ENCODE measurements at regions not wholly inside any gene's neighbourhood (a gene's known extent, or its start where the extent isn't known, plus 50 kb on each side); places are given as distances from the start of the nearest gene placed in this dataset.
"Not testable (repeated sequence)": the region's sequence is repeated elsewhere in the genome, so short reads cannot be mapped to it uniquely, and the experiment has no call there.

DNA sequence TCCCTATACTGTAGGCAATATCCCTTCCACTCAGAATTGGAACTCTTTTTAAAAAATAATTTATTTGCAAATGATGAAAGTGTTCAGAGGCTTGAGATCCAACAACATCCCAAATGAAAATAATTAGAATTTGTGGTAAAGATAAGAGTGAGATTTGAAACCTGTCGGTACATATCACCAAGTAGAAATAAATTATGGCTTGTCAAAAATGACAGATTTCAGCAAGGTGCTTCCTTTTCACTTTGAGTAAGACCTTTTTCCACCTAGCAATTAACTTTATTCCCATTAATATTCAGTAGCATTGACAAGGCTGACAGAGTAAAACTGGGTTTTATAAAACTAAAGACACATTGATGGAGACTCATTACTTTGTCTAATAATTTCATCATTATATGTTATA, 107.7 kb upstream of the PRKD1 start:
- ATAC-seq (no peak), DNase-seq (no peak)
- no peak overlapping the region for H3K4me3 Mint-ChIP-seq
- no peaks in the 10 kb centered on the region for H3K27me3 Mint-ChIP-seq
- no peaks in the 10 kb centered on the region for H3K4me1 Mint-ChIP-seq
- peaks cover 7 to 24% of the 10 kb centered on the region in 2 donors for H3K9me3 Mint-ChIP-seq
- H3K27ac Mint-ChIP-seq, result no peak overlapping the region

DNA sequence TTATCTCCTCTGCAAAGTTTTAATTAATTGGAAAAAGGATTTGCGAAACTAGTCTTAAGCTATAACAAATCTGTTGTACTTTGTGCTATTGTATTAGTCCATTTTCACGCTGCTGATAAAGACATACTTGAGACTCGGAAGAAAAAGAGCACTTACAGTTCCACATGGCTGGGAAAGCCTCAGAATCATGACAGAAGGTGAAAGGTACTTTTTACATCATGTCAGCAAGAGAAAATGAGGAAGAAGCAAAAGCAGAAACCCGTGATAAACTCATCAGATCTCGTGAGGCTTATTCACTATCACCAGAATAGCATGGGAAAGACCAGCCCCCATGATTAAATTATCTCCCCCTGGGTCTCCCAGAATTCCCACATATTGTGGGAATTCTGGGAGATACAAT, 118.1 kb upstream of the PRKD1 start:
- DNase-seq (no peak), ATAC-seq (no peak)
- Mint-ChIP-seq H3K4me3 (no peak overlapping the region), H3K27me3 (peaks cover 6% of the 10 kb centered on the region), H3K9me3 (peaks cover 12 to 25% of the 10 kb centered on the region in 2 donors), H3K27ac (no peak overlapping the region), H3K4me1 (no peaks in the 10 kb centered on the region)

DNA sequence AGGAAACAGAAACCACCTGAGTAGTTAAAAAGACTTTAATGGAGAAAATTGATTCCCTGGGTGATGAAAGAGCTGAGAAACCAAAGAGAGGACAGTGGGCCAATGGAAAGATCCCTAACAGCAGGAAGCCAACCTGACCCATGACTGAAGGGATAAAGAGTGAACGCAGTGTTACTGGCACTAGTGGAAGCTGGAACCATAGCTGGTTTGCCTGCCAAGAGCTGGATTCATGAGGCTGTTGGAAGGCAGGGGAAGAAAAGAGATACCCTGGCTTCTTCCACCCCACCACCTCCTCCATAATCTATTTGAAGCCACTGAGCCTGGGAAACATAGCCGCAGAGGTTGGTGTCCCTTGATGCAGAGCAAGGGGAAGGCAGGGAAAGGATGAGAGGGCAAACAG, 125.5 kb upstream of the PRKD1 start:
- Mint-ChIP-seq H3K27me3 (peaks cover 6% of the 10 kb centered on the region), H3K27ac (no peak overlapping the region), H3K9me3 (peaks cover 4 to 15% of the 10 kb centered on the region in 2 donors), H3K4me1 (no peaks in the 10 kb centered on the region), H3K4me3 (no peak overlapping the region)
- ATAC-seq (no peak), DNase-seq (no peak)

DNA sequence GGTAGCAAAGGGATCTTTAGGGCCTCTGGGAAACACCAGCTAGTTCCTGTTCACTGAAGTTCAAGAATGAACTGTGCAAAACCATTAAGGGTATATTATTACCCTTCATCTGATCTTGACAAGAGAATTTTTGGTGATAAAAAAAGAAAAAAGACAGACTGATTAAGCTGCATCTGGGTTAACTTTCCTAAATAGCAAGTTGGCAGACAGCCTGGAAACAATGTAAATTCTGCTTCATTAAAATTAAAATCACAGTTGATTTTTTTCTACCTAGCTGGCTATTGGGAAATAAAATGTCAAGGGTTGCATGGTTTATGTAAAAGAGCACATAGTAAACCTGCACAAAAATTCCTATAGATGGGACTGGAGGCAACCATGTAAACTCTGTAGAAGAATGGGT, 126.6 kb upstream of the PRKD1 start:
- H3K4me3 Mint-ChIP-seq, result no peak overlapping the region
- no peak overlapping the region for H3K27ac Mint-ChIP-seq
- peaks cover 4 to 14% of the 10 kb centered on the region in 2 donors for H3K9me3 Mint-ChIP-seq
- peaks cover 6% of the 10 kb centered on the region for H3K27me3 Mint-ChIP-seq
- DNase-seq, result no peak
- no peak for ATAC-seq
- no peaks in the 10 kb centered on the region for H3K4me1 Mint-ChIP-seq

DNA sequence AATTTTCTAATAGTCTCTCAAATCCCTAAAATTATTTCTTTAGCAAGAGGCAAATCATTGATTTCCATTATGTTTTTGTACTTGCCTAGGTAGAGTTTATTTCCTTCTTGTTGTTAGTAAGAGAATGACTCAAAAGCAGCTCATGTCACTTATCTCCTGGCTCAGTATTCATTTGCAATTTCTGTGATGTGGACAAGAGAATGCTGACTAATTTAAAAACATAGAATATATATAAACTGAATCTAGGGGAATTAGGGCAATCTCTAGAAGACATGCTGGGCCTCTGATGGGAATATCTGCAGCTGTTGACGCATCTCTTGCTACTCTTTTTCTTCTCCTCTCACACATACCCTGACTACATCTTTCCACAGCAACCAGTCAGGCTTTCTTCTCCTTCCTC, 130.8 kb upstream of the PRKD1 start:
- H3K4me3 Mint-ChIP-seq, result no peak overlapping the region
- no peak overlapping the region for H3K27ac Mint-ChIP-seq
- no peak for DNase-seq
- no peak for ATAC-seq
- no peaks in the 10 kb centered on the region for H3K4me1 Mint-ChIP-seq
- H3K9me3 Mint-ChIP-seq, result peaks cover 0 to 6% of the 10 kb centered on the region in 2 donors
- H3K27me3 Mint-ChIP-seq, result no peaks in the 10 kb centered on the region

DNA sequence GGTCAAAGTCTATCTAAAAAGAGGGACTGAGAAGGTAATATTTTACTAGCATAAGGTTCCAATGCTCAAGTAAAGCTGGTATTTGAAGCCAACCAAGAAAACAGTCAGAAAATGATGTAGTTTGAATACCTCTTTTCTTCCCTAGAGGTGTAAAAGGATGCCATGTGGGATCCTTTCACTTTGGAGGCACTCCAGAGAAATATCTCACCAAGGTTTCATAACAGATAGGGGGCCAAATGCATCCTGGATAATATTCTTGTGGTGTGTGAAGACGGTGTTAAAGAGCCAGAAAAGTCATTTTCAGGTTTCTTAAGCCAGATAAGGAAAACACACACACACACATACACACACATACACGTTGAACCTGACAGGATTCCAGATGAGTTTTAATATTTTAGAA, 136.1 kb upstream of the PRKD1 start:
- DNase-seq, result no peak
- no peaks in the 10 kb centered on the region for H3K9me3 Mint-ChIP-seq
- no peaks in the 10 kb centered on the region for H3K4me1 Mint-ChIP-seq
- H3K27me3 Mint-ChIP-seq, result no peaks in the 10 kb centered on the region
- H3K27ac Mint-ChIP-seq, result no peak overlapping the region
- ATAC-seq, result no peak
- H3K4me3 Mint-ChIP-seq, result no peak overlapping the region

DNA sequence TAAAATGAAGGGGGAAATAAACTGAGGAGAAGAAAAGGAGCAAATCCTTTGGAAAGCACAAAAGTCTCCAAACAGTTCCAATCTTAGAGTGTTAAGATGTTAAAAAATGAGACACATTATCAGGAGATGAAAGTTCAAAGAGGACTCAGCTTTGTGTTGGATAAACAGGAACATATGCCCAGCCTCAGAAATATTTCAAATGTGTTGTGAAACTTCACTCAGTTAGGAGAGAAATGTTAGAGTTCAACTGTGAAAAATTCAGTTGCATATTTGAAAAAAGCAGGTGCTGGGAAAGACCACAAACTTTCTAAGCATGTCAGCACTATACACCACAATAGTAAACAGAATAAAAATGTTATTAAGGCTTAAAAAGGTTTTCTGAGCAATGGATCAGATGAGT, 136.8 kb upstream of the PRKD1 start:
- ATAC-seq, result no peak
- no peak overlapping the region for H3K27ac Mint-ChIP-seq
- DNase-seq, result no peak

DNA sequence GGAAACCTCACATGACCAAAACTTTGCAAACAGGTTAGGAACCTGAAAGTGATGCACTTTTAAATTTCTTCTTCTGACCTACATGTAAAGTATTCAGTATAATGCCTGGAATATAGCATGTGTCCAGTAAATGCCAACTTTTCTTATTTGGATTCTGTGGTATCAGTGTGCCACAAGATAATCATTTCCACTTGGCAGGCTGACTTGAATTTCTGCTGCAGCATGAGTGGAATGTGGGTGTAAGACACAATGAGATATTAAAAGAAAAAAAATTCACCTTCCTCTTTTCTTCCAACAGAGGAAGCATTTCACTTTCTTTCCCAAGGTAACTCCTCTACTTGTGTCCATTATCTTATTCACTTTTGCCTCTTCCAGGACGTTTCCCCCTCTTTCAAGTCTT, 141.9 kb upstream of the PRKD1 start:
- no peak for ATAC-seq
- Mint-ChIP-seq H3K4me1 (no peaks in the 10 kb centered on the region), H3K9me3 (peaks cover 16 to 33% of the 10 kb centered on the region in 2 donors), H3K27me3 (no peaks in the 10 kb centered on the region), H3K27ac (no peak overlapping the region), H3K4me3 (no peak overlapping the region)
- no peak for DNase-seq

More for the DNA sequence above, 136.8 kb upstream of the PRKD1 start:
- Mint-ChIP-seq H3K4me3 (no peak overlapping the region), H3K9me3 (peaks cover 0 to 5% of the 10 kb centered on the region in 2 donors), H3K4me1 (no peaks in the 10 kb centered on the region), H3K27me3 (no peaks in the 10 kb centered on the region)

DNA sequence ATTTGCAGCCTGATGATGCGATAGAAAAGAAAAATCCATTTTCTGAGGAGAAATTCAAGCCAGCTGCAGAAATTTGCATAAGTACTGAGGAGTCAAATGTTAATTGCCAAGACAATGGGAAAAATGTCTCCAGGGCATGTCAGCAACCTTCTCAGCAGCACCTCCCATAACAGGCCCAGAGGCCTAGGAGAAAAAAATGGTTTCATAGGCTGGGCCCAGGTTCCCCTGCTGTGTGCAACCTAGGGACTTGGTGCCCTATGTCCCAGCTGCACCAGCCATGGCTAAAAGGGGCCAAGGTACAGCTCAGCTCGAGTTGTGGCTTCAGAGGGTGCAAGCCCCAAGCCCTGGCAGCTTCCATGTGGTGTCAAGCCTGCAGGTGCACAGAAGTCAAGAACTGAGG, 144.8 kb upstream of the PRKD1 start:
- H3K4me1 Mint-ChIP-seq, DNase-seq, H3K4me3 Mint-ChIP-seq, H3K27ac Mint-ChIP-seq, ATAC-seq, H3K27me3 Mint-ChIP-seq: not testable (repeated sequence)
- H3K9me3 Mint-ChIP-seq, result peaks cover 19 to 44% of the 10 kb centered on the region in 2 donors

DNA sequence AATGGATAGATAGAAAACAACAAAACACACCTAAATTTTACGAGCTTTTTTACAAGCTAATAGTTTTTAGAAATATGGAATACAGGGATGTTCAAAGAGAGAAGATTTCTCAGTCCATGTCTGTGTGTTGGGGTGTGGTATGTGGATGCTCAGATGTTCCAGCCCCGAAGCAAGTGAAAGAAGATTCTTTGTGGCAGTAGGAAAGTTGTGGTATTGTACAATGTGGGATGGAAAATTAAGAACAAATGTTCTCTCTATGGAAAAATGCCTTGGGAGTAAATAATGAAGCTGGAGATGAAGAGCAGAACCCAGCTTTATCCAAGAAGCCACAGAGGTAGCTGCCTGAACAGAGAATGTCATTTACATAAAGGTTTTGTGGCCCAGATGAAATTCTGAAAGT, 150.3 kb upstream of the PRKD1 start:
- H3K4me3 Mint-ChIP-seq, result no peak overlapping the region
- DNase-seq (no peak), ATAC-seq (no peak)
- peaks cover 15 to 25% of the 10 kb centered on the region in 2 donors for H3K9me3 Mint-ChIP-seq
- H3K27ac Mint-ChIP-seq, result no peak overlapping the region
- H3K4me1 Mint-ChIP-seq, result no peaks in the 10 kb centered on the region
- H3K27me3 Mint-ChIP-seq, result no peaks in the 10 kb centered on the region

DNA sequence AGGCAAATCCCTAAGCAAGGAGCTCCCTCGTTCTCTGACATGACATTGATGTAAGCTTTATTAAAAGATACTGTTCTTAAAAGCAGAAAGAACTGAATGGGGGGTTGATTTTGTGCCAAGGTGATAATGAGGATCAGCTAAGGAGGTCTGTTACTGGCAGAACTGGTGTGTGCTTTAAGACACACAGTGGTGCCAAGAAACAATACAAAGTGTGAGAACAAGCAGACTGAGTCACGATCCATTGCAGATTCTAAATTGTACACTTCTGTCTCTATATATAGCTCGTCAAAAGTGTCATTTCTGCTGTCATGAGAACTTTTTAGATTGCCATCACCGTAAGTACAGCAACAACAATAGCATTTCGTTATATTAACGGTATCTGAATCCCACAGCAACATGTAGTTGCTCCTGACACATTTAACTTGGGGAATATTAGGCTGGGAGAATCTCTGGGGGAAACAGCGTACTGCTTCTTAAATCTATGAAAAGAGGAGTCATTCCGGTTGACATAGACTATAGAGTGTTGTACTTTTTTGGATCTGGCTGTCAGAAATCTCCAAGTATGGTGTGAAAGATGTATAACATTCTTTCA, 151.3 kb upstream of the PRKD1 start:
- no peak for DNase-seq
- H3K4me3 Mint-ChIP-seq, result no peak overlapping the region
- ATAC-seq, result no peak
- no peaks in the 10 kb centered on the region for H3K27me3 Mint-ChIP-seq
- no peaks in the 10 kb centered on the region for H3K4me1 Mint-ChIP-seq
- H3K27ac Mint-ChIP-seq, result no peak overlapping the region
- peaks cover 10 to 15% of the 10 kb centered on the region in 2 donors for H3K9me3 Mint-ChIP-seq

DNA sequence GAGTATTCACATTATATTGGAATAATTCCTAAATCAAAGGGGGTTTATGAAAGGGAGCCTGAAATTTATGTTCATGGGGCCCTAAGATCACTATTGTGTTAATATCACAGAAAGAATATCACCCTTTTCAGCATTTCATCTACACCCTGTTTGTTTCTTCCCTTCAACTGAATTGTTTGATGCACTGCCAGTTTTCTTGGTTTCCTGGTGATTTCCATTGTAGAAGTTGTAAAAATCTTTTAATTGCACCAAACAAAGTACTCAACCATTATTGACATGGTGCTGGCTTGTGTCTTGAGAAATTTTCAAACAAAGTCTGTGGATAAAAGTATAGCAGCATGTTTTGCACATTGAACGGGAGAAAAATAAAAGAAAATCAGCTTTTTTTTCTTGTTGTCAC, 154.8 kb upstream of the PRKD1 start:
- ATAC-seq (no peak), DNase-seq (no peak)
- no peaks in the 10 kb centered on the region for H3K4me1 Mint-ChIP-seq
- no peaks in the 10 kb centered on the region for H3K27me3 Mint-ChIP-seq
- H3K27ac Mint-ChIP-seq, result no peak overlapping the region
- no peak overlapping the region for H3K4me3 Mint-ChIP-seq
- peaks cover 4 to 10% of the 10 kb centered on the region in 2 donors for H3K9me3 Mint-ChIP-seq

DNA sequence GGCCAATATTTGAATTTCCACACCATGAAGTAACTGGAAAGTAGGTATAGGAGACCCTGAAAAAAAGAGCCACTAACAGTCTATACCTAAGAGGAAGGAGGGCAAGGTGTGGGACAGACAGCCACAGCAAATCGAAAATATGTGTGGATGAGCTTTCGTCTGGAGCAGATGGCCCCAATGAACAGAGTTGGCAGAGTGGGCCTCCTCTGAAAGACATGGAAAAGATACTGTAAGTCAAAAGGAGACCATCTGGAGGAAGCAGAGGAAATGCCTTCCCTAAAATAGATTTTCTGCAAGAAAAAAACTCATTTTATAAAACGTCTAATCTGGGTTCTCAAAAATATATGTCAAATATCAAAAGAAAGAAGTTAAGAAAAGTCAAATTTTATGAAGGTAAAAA, 157.2 kb upstream of the PRKD1 start:
- no peaks in the 10 kb centered on the region for H3K27me3 Mint-ChIP-seq

DNA sequence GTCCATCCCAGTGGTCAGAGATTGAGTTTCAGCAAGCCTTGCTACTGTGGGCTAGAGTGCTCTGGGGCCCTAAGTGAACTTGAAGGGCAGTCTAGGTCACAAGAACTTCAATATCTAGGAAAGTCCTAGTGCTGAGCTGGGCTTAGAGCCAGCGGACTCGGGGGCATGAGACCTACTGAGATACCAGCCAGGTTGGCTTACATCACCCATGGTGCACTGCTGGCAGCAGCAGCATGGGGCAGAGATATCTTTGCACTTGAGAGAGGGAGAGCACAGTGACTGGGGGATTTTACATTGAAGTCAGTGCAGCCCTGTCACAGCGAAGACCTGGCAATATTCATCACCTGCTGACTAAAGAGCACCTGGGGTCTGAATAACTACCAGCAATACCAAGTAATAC, 158.3 kb upstream of the PRKD1 start:
- Mint-ChIP-seq H3K4me1 (no peaks in the 10 kb centered on the region), H3K9me3 (peaks cover 28 to 41% of the 10 kb centered on the region in 2 donors), H3K27me3 (no peaks in the 10 kb centered on the region), H3K27ac (no peak overlapping the region), H3K4me3 (no peak overlapping the region)
- DNase-seq (no peak), ATAC-seq (no peak)

More for the DNA sequence above, 157.2 kb upstream of the PRKD1 start:
- H3K4me1 Mint-ChIP-seq, result no peaks in the 10 kb centered on the region
- H3K9me3 Mint-ChIP-seq, result peaks cover 21 to 30% of the 10 kb centered on the region in 2 donors
- no peak overlapping the region for H3K4me3 Mint-ChIP-seq
- no peak overlapping the region for H3K27ac Mint-ChIP-seq
- DNase-seq (no peak), ATAC-seq (no peak)

DNA sequence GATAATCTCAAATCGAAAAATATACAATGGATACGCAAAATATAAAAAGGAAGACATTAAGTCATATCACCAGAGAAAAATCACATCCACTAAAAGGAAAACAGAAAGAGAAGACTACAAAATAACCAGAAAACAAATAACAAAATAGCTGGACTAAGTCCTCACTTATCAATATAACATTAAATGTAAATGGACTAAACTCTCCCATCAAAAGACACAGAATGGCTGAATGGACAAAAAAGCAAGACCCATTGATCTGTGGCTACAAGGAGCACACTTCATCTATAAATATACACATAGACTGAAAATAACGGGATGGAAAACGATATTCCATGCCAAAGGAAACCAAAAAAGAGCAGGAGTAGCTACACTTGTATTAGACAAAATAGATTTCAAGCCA, 161.0 kb upstream of the PRKD1 start:
- no peaks in the 10 kb centered on the region for H3K27me3 Mint-ChIP-seq
- H3K4me3 Mint-ChIP-seq, result no peak overlapping the region
- H3K9me3 Mint-ChIP-seq, result peaks cover 42 to 62% of the 10 kb centered on the region in 2 donors
- H3K27ac Mint-ChIP-seq, result no peak overlapping the region
- H3K4me1 Mint-ChIP-seq, result no peaks in the 10 kb centered on the region
- ATAC-seq, result no peak
- DNase-seq, result no peak

DNA sequence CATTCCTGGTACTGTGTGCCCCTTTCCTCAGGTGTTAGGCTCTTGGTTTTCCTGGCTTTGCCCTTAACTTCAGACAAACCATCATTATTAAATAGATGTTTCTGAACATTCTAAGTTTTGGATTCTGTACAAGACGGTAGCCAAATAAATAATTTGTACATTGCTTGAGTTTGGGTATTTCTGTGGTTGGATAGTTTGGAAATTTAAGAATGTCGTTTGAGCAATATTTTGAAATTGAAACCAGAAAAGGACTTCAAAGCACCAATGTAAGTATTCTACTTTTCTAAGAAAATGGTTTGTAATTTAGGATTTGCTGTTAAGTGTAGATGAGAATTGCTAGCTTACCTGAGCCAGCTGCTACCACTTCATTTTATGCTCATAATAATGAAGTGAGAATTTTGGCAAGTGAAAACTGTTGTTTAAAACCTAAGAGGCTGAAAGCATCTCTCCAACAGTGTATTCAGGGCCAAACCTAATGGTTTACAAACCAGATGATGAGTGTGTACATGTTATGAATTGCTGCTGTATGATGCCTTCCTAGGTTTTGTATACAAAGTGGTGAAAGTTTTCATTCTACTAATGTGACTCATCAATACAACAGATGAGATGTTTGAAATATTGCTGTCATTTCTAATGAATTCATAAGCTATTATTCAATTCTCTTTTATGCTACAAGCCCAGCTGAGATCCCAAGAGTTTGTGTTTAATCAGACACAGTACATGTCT, 181.5 kb upstream of the PRKD1 start:
- no peak for ATAC-seq
- H3K27ac Mint-ChIP-seq, result no peak overlapping the region
- DNase-seq, result no peak
- H3K4me3 Mint-ChIP-seq, result no peak overlapping the region
- no peaks in the 10 kb centered on the region for H3K4me1 Mint-ChIP-seq
- H3K27me3 Mint-ChIP-seq, result no peaks in the 10 kb centered on the region
- H3K9me3 Mint-ChIP-seq, result peaks cover 0 to 5% of the 10 kb centered on the region in 2 donors

DNA sequence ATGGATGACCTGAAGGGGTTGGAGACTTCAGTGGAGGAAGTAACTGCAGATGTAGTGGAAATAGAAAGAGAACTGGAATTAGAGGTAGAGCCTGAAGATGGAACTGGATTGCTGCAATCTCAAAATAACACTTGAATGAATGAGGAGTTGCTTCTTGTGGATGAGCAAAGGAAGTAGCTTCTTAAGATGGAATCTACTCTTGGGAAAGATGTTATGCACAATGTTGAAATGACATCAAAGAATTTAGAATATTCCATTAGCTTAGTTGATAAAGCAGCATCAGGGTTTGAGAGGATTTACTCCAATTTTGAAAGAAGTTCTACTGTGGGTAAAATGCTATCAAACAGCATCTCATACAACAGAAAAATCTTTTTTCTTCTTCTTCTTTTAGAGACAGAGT, 186.4 kb upstream of the PRKD1 start:
- Mint-ChIP-seq H3K9me3 (peaks cover 0 to 5% of the 10 kb centered on the region in 2 donors), H3K27me3 (no peaks in the 10 kb centered on the region), H3K27ac (no peak overlapping the region), H3K4me3 (no peak overlapping the region), H3K4me1 (no peaks in the 10 kb centered on the region)
- no peak for DNase-seq
- no peak for ATAC-seq
